Ureter (tissue), 1 donor: ENCODE measurements at regions not wholly inside any gene's neighbourhood (a gene's known extent, or its start where the extent isn't known, plus 50 kb on each side); places are given as distances from the start of the nearest gene placed in this dataset.

ENCODE experiments used
- DNase-seq: peaks from one replicate; pipeline ENCODE4 v3.0.0-alpha.2; 2020; ENCODE audit warnings: low spot score
- donor health status: DM: yes; HTN: yes; CAD: no.

GRCh38 chr10:10359263-10359662 lies 658.4 kb upstream of the CELF2 start:
- no peak for DNase-seq

DNA sequence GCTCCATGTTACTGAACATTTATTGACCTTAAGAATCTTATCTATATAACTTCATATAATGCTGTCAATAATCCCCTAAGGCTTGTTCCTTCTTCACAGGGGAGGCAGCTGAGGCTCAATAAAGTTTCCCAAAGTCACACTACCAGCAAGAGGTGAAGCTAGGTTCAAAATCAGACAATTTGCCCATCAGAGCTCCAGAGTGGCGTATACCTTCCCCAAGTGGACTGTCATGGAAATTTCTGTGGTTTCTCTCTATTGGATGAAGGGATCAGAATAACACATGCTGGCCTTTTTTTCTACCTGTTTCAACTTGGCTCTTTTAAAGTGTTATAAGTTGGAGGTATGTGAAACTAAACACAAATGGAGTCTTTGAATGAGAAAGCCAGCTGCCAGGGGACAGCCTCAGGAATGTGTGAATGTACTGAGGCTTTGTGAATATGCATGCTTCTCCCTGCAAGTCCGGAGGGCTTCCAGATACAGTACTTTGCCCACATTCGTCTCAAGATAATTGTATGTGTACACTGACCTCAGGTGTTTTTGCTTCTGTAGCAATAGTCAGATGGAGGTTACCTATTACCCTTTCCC lies 656.3 kb upstream of the CELF2 start:
- no peak for DNase-seq

GRCh38 chr10:10362800-10363199 lies 654.9 kb upstream of the CELF2 start:
- DNase-seq, result no peak

DNA sequence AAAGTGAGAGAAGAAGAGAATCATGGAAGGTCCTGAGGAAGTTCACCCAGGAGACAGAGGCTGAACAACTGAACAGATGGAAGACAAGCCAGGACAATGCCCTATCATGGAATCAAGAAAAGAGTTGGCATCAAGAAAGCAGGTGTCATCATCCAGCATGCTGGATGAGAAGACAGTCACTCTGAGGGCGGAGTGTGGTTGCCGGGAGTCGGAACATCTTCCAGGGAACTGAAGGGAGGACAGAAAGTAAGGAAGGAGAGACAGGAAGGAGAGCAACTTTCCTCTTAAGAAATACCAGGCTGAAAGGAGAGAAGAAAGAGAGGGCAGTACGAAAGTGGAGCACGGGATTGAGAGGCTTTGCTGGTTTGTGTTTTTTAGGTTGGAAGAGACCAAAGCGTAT lies 654.5 kb upstream of the CELF2 start:
- DNase-seq, result no peak

GRCh38 chr10:10364902-10365301 lies 652.8 kb upstream of the CELF2 start:
- DNase-seq, result no peak

GRCh38 chr10:10365676-10366075 lies 652.0 kb upstream of the CELF2 start:
- no peak for DNase-seq

DNA sequence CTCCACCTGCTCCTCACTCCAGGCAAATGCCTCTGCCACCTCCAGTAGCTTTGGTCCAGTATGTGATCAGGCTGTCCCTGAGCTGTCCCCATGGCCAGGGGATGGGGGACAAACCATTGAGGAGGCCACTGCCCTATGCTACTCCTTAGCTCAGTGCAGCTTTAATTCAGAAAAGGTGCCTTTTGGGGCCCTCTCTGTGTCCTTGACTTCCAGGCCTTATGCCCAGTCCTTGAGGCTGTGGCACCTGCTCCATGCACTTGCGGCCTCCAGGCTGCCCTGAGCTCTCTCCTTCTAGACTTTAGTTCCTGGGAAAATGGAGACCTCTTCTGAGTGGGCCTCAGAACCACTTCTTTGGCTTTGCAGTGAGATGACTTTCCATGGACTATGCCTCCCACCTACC lies 650.8 kb upstream of the CELF2 start:
- no peak for DNase-seq

DNA sequence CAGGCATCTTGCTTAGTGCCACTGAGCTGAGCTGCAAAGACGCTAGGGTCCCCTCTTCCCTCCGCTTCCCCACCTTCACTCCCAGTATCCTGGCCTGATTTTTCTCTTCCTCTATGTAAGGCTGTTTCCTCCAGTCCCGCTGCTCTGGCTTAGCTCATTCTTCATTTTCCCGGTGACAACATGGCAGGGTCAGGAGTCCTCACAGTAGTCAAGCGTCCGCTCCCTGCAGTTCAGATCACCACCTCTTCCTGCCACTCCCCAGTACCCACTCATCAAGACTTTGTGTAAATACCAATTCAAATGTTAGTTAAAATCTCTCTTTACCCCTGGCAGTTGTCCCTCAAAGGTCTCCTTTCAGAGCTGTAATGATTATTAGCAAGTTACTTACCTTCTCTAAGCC lies 650.4 kb upstream of the CELF2 start:
- no peak for DNase-seq

- DNase-seq, result no peak
Measured at GRCh38 chr10:10368951-10369576, 648.6 kb upstream of the CELF2 start.

GRCh38 chr10:10385831-10386230 lies 631.8 kb upstream of the CELF2 start:
- DNase-seq, result no peak

GRCh38 chr10:10389182-10389581 lies 628.5 kb upstream of the CELF2 start:
- DNase-seq, result no peak

DNA sequence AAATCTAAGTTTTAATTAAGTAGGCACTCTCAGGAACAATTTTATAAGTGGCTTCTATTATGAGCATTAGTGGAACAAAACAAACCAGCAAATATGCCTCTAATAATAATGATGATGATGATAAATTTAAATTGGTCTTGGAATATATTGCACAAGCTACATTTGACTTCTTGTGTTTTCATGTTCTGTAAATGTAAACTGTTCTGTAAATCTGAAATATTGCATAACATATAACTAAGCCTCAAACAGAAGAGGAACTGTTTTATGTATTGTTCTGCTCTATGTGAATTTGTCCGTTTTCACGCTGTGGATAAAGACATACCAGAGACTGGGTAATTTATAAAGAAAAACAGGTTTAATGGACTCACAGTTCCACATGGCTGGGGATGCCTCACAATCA lies 625.2 kb upstream of the CELF2 start:
- DNase-seq, result no peak

DNA sequence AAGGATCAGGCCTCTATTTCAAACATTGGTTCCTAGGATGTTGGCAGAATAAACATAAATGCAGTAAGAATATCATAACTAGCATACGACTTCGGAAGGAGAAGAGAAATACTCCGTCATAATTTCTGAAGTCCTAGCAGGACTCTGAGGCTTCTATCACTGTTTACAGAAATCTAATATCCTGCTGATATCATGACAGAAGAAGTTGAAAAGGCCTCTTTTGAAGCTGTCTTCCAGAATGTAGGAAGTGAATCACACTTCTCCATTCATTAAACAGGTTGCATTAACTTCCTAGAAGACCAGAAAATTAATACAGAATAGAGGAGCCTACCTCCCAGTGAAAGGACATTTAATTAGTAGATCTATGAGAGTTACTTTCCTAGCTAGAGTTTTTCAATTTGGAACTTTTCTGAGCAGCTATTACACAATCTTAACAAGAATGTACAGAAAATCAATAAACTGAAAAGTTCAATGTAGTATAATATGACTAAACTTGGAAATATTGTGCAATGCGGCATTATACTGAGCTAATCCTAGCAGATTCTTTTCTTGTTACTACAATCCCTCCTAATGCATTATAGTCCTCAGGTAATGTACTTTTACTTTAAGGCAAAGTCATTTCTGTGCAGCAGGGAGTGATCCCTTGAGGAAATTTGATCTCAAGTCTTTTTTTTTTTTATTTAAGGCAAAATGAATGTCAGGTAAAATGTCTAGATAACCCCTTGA lies 622.6 kb upstream of the CELF2 start:
- DNase-seq, result no peak

DNA sequence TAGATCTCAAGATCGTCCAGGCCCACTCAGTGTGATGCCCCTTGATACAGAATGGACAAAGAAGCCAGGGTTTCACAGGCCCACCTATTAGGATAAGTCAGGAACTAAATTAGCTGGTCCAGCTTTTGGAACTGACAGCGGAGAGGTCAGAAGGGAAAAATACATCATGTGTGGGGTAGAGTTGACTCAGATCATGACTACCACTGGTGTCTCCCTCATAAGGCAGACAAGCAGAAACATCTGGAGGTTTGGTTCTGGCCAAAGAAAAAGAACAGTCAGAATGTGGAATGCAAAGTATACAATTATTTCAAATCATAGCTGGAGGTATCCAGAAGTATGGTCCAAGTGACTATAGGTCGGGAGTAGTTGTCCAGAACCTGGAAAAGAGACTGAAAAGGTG lies 621.1 kb upstream of the CELF2 start:
- DNase-seq, result no peak

GRCh38 chr10:10397906-10398305 lies 619.8 kb upstream of the CELF2 start:
- no peak for DNase-seq

DNA sequence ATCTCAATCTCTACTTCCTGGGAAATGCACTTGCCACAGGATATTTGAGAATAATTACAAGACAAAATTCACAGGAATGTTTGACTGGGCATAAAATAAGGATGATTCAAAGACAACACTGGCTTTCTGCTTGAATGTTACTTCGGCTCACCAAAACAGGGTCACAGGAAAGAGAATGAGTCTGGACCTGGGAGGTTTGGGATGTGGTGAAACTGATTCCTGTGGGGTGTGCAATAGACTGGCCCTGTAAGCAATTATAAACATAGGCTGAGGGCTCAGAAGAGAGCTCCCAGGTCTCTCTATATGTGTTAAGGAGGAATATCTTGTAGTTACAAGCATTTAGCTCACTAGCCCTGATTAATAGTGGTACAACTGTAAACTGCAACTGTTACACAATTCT lies 613.9 kb upstream of the CELF2 start:
- no peak for DNase-seq

DNA sequence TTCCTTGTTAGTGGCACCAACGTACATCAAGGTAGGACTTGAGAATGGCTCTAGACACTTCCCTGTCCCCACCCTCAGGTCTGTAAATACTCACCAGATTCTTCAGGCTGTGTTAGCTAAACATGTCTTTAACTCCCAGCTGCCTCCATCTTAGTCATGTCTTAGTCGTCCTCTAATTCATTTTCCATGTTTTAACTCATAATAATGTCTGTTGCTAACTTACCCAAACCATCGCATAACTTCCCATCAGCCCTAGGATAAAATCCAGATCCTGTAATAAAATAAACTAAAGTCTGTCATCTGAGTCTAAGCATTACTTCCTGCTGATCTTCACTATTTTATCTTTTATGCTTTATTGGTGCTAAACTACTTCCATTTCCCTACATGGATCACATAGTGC lies 600.0 kb upstream of the CELF2 start:
- DNase-seq, result no peak

- no peak for DNase-seq
Measured at GRCh38 chr10:10418387-10418786, 599.3 kb upstream of the CELF2 start.

GRCh38 chr10:10421071-10421470 lies 596.6 kb upstream of the CELF2 start:
- no peak for DNase-seq

- DNase-seq, result no peak
Measured at GRCh38 chr10:10431422-10432066, 586.1 kb upstream of the CELF2 start.

DNA sequence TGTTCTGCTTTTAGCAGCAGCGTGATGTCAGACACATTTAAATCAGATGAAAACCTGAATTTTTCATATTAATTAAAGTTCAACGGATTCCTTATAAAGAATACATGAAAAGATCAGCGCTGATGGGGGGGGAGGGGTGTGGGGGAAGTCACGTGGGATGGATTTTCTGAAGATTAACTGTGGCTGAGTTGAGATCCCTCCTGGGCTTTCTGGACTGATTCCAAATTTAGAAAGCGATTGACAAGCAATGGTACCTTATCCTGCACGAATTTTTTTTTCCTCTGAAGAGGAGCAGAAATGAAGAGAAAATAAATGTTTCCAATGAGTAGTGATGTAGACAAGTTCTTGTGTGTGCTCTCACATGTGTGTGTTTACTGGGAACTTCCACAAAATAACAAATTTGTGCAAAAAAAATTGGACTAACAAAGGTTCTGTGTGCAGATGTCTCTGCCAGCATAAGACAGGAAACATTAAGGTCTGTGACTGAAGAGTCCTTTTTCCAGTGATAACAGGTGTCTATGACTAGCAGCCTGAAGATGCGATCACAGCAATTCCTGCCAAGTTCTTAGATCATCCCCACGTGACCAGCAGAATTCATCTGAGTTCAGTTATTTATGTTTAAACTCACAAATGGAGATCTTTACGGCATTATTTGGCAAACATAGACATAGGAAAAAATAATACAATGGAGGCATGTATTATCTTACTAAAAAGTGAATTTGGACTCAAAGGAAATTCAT lies 585.2 kb upstream of the CELF2 start:
- DNase-seq, result no peak

DNA sequence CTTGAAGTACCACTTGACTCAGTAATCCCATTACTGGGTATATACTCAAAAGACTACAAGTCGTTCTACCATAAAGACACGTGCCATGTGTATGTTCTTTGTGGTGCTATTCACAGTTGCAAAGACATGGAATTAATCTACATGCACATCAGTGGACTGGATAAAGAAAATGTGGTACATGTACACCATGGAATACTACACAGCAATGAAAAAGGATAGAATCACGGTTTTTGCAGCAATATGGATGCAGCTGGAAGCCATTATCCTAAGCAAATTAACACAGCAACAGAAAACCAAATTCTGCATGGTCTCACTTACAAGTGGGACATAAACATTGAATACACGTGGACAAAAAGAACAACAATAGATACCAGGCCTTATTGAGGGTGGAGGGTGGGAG lies 583.4 kb upstream of the CELF2 start:
- no peak for DNase-seq
